ENCODE measurements at regions not wholly inside any gene's neighbourhood (a gene's known extent, or its start where the extent isn't known, plus 50 kb on each side); places are given as distances from the start of the nearest gene placed in this dataset.

GRCh38 chr3:25899352-25900101, 109.6 kb downstream of the OXSM start:
- TF ChIP-seq CTCF (conservative IDR thresholded peaks at IDR 0.05 in 1 of 2, IDR thresholded peaks at IDR 0.05 in 1 of 2; ENCODE audit: low read depth in 1 of 2, low read length in 2 of 2) (no peak), EZH2 (IDR thresholded peaks at IDR 0.05; ENCODE audit: low read length, missing control alignments) (no peak)
